ENCODE measurements at regions not wholly inside any gene's neighbourhood (a gene's known extent, or its start where the extent isn't known, plus 50 kb on each side); places are given as distances from the start of the nearest gene placed in this dataset.

GRCh38 chr1:80369780-80370179, 1363.2 kb upstream of the ADGRL4 start:
- DNase-seq (ENCODE audit: low read depth in 1 of 2, low spot score in 1 of 2) = no peak
- Histone ChIP-seq H3K27ac (replicated peaks) (no peak overlapping the region), H3K27me3 (ENCODE audit: insufficient read depth, poor library complexity, severe bottlenecking) (no peaks in the 10 kb centered on the region), H3K4me3 (replicated peaks; ENCODE audit: insufficient read depth, low read length) (no peak overlapping the region)
- TF ChIP-seq SPI1 (IDR thresholded peaks at IDR 0.05; ENCODE audit: borderline replicate concordance, low read depth) (no peak), CTCF (IDR thresholded peaks at IDR 0.05; ENCODE audit: insufficient read depth, low read length) (no peak), GABPA (IDR thresholded peaks at IDR 0.05; ENCODE audit: low read depth) (no peak), POLR2AphosphoS5 (IDR thresholded peaks at IDR 0.05; ENCODE audit: low read depth) (no peak), REST (IDR thresholded peaks at IDR 0.05; ENCODE audit: insufficient replicate concordance, low read depth) (no peak)

GRCh38 chr1:80367058-80367457, 1360.5 kb upstream of the ADGRL4 start:
- no peak for DNase-seq (ENCODE audit: low read depth in 1 of 2, low spot score in 1 of 2)
- H3K27me3 ChIP-seq (ENCODE audit: insufficient read depth, poor library complexity, severe bottlenecking) = no peaks in the 10 kb centered on the region
- H3K27ac ChIP-seq (replicated peaks) = no peak overlapping the region
- H3K4me3 ChIP-seq (replicated peaks; ENCODE audit: insufficient read depth, low read length) = no peak overlapping the region
- TF ChIP-seq GABPA (IDR thresholded peaks at IDR 0.05; ENCODE audit: low read depth) (no peak), SPI1 (IDR thresholded peaks at IDR 0.05; ENCODE audit: borderline replicate concordance, low read depth) (no peak), CTCF (IDR thresholded peaks at IDR 0.05; ENCODE audit: insufficient read depth, low read length) (no peak), POLR2AphosphoS5 (IDR thresholded peaks at IDR 0.05; ENCODE audit: low read depth) (no peak), REST (IDR thresholded peaks at IDR 0.05; ENCODE audit: insufficient replicate concordance, low read depth) (no peak)

GRCh38 chr1:80365359-80366021, 1359.0 kb upstream of the ADGRL4 start:
- TF ChIP-seq POLR2AphosphoS5 (IDR thresholded peaks at IDR 0.05; ENCODE audit: low read depth) (no peak), SPI1 (IDR thresholded peaks at IDR 0.05; ENCODE audit: borderline replicate concordance, low read depth) (no peak), REST (IDR thresholded peaks at IDR 0.05; ENCODE audit: insufficient replicate concordance, low read depth) (no peak), CTCF (IDR thresholded peaks at IDR 0.05; ENCODE audit: insufficient read depth, low read length) (no peak), GABPA (IDR thresholded peaks at IDR 0.05; ENCODE audit: low read depth) (no peak)
- DNase-seq (ENCODE audit: low read depth in 1 of 2, low spot score in 1 of 2) = no peak
- H3K27ac ChIP-seq (replicated peaks) = no peak overlapping the region
- H3K27me3 ChIP-seq (ENCODE audit: insufficient read depth, poor library complexity, severe bottlenecking) = no peaks in the 10 kb centered on the region
- H3K4me3 ChIP-seq (replicated peaks; ENCODE audit: insufficient read depth, low read length) = no peak overlapping the region
